ENCODE measurements at regions not wholly inside any gene's neighbourhood (a gene's known extent, or its start where the extent isn't known, plus 50 kb on each side); places are given as distances from the start of the nearest gene placed in this dataset.

GRCh38 chr1:100793659-100794058, 74.1 kb downstream of the VCAM1 start:
- TF ChIP-seq CTCF (conservative IDR thresholded peaks at IDR 0.05; ENCODE audit: low read length): no peak
- TF ChIP-seq EZH2phosphoT487 (IDR thresholded peaks at IDR 0.05; ENCODE audit: borderline replicate concordance): no peak
